ENCODE measurements at regions not wholly inside any gene's neighbourhood (a gene's known extent, or its start where the extent isn't known, plus 50 kb on each side); places are given as distances from the start of the nearest gene placed in this dataset.

DNA sequence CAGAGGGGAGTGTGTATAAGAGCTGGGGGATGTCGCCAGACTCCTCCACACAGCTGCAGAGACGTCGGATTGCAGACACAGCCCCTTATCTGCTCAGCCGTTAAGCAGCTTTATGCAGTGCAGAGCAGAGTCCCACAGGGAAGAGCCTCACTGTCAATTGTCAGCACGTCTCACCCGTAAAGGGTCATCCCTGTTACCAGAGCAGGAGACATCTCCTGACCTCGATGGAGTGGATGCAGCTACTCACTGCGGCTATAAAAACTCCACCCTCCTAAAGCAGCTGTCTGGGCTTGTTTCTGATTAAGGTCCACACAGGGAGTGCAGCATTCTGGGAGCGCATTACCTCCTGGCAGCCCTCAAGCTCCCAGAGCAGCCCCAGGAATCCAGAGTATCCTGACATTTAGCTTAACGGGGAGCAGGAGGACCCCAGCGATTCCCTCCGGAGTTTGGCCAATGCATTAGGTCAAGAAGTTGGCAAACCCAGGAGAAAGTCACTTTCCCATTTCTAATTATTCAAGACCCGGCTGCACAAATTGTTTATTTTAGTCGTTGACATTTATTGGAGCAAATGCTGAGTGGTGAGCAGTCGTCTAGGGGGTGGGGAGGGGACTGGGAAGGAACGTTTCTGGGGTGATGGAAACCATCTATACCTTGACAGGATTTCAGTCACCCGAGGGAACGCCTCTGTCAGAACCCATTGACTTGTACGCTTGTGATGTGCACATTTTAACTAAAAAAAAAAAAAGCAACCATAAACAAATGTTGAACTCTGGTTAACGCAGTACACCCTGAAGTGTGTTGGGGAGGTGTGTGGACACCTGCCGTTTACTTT, 100.0 kb upstream of the ZNF469 start:
- H4K8ac ChIP-seq (ENCODE audit: low read length): no peak overlapping the region
- peak overlapping the region; percentile 26 to 60 for H3K4ac ChIP-seq (ENCODE audit: low read depth in 1 of 2, low read length in 2 of 2)
- H3K23ac ChIP-seq (ENCODE audit: low read length in 2 of 2): no peak overlapping the region
- no peak overlapping the region for H3K27ac ChIP-seq (ENCODE audit: low read length, poor library complexity, severe bottlenecking)
- H3K4me1 ChIP-seq (ENCODE audit: control insufficient read depth, insufficient read depth, low read depth, low read length): peaks cover 2% of the 10 kb centered on the region
- H2AK5ac ChIP-seq (ENCODE audit: low read length, severe bottlenecking): no peak overlapping the region
- no peaks in the 10 kb centered on the region for H3K36me3 ChIP-seq (ENCODE audit: control insufficient read depth in 1 of 2, insufficient read depth in 2 of 2, low read depth in 1 of 2, low read length in 2 of 2)
- WGBS: 35% methylated on average over 17 of the region's 21 CpGs
- peaks cover 17% of the 10 kb centered on the region for H3K9me3 ChIP-seq (ENCODE audit: control insufficient read depth, low read length)
- peak overlapping the region in 1 of 2 experiments; percentile 20 for H2BK12ac ChIP-seq (ENCODE audit: low read length in 2 of 2)
- no peak overlapping the region for H2AFZ ChIP-seq (ENCODE audit: low read depth, low read length)
- H2BK120ac ChIP-seq (ENCODE audit: low read depth, low read length): no peak overlapping the region
- no peak overlapping the region for H3K14ac ChIP-seq (ENCODE audit: low read length in 2 of 2)
- H3K9ac ChIP-seq (ENCODE audit: low read length): peak overlapping the region; percentile 17
- no peaks in the 10 kb centered on the region for H3K79me1 ChIP-seq (replicated peaks; ENCODE audit: low read length, poor library complexity, severe bottlenecking)
- peak overlapping the region in 1 of 2 experiments; percentile 85 for H3K18ac ChIP-seq (ENCODE audit: low read depth in 1 of 2, low read length in 2 of 2)
- H4K91ac ChIP-seq (ENCODE audit: low read length): no peak overlapping the region
- H3K4me2 ChIP-seq (ENCODE audit: low read length, poor library complexity, severe bottlenecking): no peak overlapping the region
- H2BK15ac ChIP-seq (ENCODE audit: low read depth, poor library complexity, severe bottlenecking): no peak overlapping the region
- H2BK5ac ChIP-seq (ENCODE audit: low read depth, low read length, poor library complexity, severe bottlenecking): no peak overlapping the region
- H3K27me3 ChIP-seq (ENCODE audit: control insufficient read depth in 1 of 2, insufficient read depth in 1 of 2, low read length in 2 of 2): peaks cover 0 to 6% of the 10 kb centered on the region in 2 experiments
- peak; percentile 87 for DNase-seq
- no peak overlapping the region for H3K4me3 ChIP-seq (ENCODE audit: insufficient read depth in 1 of 2, low read depth in 1 of 2, low read length in 2 of 2)

DNA sequence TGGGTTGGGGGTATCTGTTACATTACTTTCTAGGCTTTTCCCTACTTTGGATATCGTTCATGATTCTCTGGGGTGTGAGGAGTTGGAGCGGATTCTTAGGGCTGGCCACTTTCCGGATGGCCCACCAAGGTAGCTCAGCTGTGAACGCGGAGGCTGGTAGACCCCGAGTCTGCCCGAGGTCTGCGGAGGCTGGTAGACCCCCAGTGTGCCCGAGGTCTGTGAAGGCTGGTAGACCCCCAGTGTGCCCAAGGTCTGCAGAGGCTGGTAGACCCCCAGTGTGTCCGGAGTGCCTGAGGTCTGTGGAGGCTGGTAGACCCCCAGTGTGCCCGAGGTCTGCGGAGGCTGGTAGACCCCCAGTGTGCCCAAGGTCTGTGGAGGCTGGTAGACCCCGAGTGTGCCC, 99.2 kb upstream of the ZNF469 start:
- Histone ChIP-seq H2BK12ac (ENCODE audit: low read length in 2 of 2) (no peak overlapping the region), H3K4ac (ENCODE audit: low read depth in 1 of 2, low read length in 2 of 2) (no peak overlapping the region), H4K91ac (ENCODE audit: low read length) (no peak overlapping the region), H3K4me1 (ENCODE audit: control insufficient read depth, insufficient read depth, low read depth, low read length) (peaks cover 2% of the 10 kb centered on the region), H2BK120ac (ENCODE audit: low read depth, low read length) (no peak overlapping the region), H3K9me3 (ENCODE audit: control insufficient read depth, low read length) (peaks cover 20% of the 10 kb centered on the region), H3K27me3 (ENCODE audit: control insufficient read depth in 1 of 2, insufficient read depth in 1 of 2, low read length in 2 of 2) (peaks cover 0 to 6% of the 10 kb centered on the region in 2 experiments), H2BK15ac (ENCODE audit: low read depth, poor library complexity, severe bottlenecking) (no peak overlapping the region), H3K23ac (ENCODE audit: low read length in 2 of 2) (no peak overlapping the region), H3K36me3 (ENCODE audit: control insufficient read depth in 1 of 2, insufficient read depth in 2 of 2, low read depth in 1 of 2, low read length in 2 of 2) (no peaks in the 10 kb centered on the region), H3K27ac (ENCODE audit: low read length, poor library complexity, severe bottlenecking) (no peak overlapping the region), H3K14ac (ENCODE audit: low read length in 2 of 2) (no peak overlapping the region), H2AFZ (ENCODE audit: low read depth, low read length) (no peak overlapping the region), H3K4me3 (ENCODE audit: insufficient read depth in 1 of 2, low read depth in 1 of 2, low read length in 2 of 2) (no peak overlapping the region), H2BK5ac (ENCODE audit: low read depth, low read length, poor library complexity, severe bottlenecking) (no peak overlapping the region), H2AK5ac (ENCODE audit: low read length, severe bottlenecking) (no peak overlapping the region), H3K18ac (ENCODE audit: low read depth in 1 of 2, low read length in 2 of 2) (no peak overlapping the region), H3K9ac (ENCODE audit: low read length) (no peak overlapping the region), H3K79me1 (replicated peaks; ENCODE audit: low read length, poor library complexity, severe bottlenecking) (no peaks in the 10 kb centered on the region), H4K8ac (ENCODE audit: low read length) (no peak overlapping the region), H3K4me2 (ENCODE audit: low read length, poor library complexity, severe bottlenecking) (no peak overlapping the region)
- 96% methylated on average over 13 of the region's 13 CpGs for WGBS
- DNase-seq: no peak

GRCh38 chr16:88284101-88284500, 98.7 kb upstream of the ZNF469 start:
- Histone ChIP-seq H3K4me3 (ENCODE audit: insufficient read depth in 1 of 2, low read depth in 1 of 2, low read length in 2 of 2) (no peak overlapping the region), H2AFZ (ENCODE audit: low read depth, low read length) (no peak overlapping the region), H4K91ac (ENCODE audit: low read length) (no peak overlapping the region), H4K8ac (ENCODE audit: low read length) (no peak overlapping the region), H2AK5ac (ENCODE audit: low read length, severe bottlenecking) (no peak overlapping the region), H3K14ac (ENCODE audit: low read length in 2 of 2) (no peak overlapping the region), H2BK12ac (ENCODE audit: low read length in 2 of 2) (no peak overlapping the region), H3K27ac (ENCODE audit: low read length, poor library complexity, severe bottlenecking) (no peak overlapping the region), H2BK120ac (ENCODE audit: low read depth, low read length) (no peak overlapping the region), H3K18ac (ENCODE audit: low read depth in 1 of 2, low read length in 2 of 2) (no peak overlapping the region), H3K79me1 (replicated peaks; ENCODE audit: low read length, poor library complexity, severe bottlenecking) (no peaks in the 10 kb centered on the region), H3K4ac (ENCODE audit: low read depth in 1 of 2, low read length in 2 of 2) (no peak overlapping the region), H3K9me3 (ENCODE audit: control insufficient read depth, low read length) (peaks cover 20% of the 10 kb centered on the region), H2BK5ac (ENCODE audit: low read depth, low read length, poor library complexity, severe bottlenecking) (no peak overlapping the region), H3K9ac (ENCODE audit: low read length) (no peak overlapping the region), H3K4me1 (ENCODE audit: control insufficient read depth, insufficient read depth, low read depth, low read length) (peaks cover 2% of the 10 kb centered on the region), H3K36me3 (ENCODE audit: control insufficient read depth in 1 of 2, insufficient read depth in 2 of 2, low read depth in 1 of 2, low read length in 2 of 2) (no peaks in the 10 kb centered on the region), H2BK15ac (ENCODE audit: low read depth, poor library complexity, severe bottlenecking) (no peak overlapping the region), H3K27me3 (ENCODE audit: control insufficient read depth in 1 of 2, insufficient read depth in 1 of 2, low read length in 2 of 2) (peaks cover 0 to 6% of the 10 kb centered on the region in 2 experiments), H3K23ac (ENCODE audit: low read length in 2 of 2) (no peak overlapping the region), H3K4me2 (ENCODE audit: low read length, poor library complexity, severe bottlenecking) (no peak overlapping the region)
- DNase-seq: no peak
- 89% methylated on average over 9 of the region's 9 CpGs for WGBS

- Histone ChIP-seq H3K9me3 (ENCODE audit: control insufficient read depth, low read length) (peaks cover 20% of the 10 kb centered on the region), H3K14ac (ENCODE audit: low read length in 2 of 2) (no peak overlapping the region), H3K4me2 (ENCODE audit: low read length, poor library complexity, severe bottlenecking) (no peak overlapping the region), H3K27me3 (ENCODE audit: control insufficient read depth in 1 of 2, insufficient read depth in 1 of 2, low read length in 2 of 2) (peaks cover 0 to 6% of the 10 kb centered on the region in 2 experiments), H3K27ac (ENCODE audit: low read length, poor library complexity, severe bottlenecking) (no peak overlapping the region), H3K4me1 (ENCODE audit: control insufficient read depth, insufficient read depth, low read depth, low read length) (peaks cover 2% of the 10 kb centered on the region), H4K8ac (ENCODE audit: low read length) (no peak overlapping the region), H4K91ac (ENCODE audit: low read length) (peak overlapping the region; percentile 23), H3K9ac (ENCODE audit: low read length) (no peak overlapping the region), H2BK12ac (ENCODE audit: low read length in 2 of 2) (no peak overlapping the region), H3K18ac (ENCODE audit: low read depth in 1 of 2, low read length in 2 of 2) (peak overlapping the region in 1 of 2 experiments; percentile 72), H3K23ac (ENCODE audit: low read length in 2 of 2) (no peak overlapping the region), H3K79me1 (replicated peaks; ENCODE audit: low read length, poor library complexity, severe bottlenecking) (no peaks in the 10 kb centered on the region), H2BK5ac (ENCODE audit: low read depth, low read length, poor library complexity, severe bottlenecking) (no peak overlapping the region), H3K4ac (ENCODE audit: low read depth in 1 of 2, low read length in 2 of 2) (peak overlapping the region in 1 of 2 experiments; percentile 58), H3K36me3 (ENCODE audit: control insufficient read depth in 1 of 2, insufficient read depth in 2 of 2, low read depth in 1 of 2, low read length in 2 of 2) (no peaks in the 10 kb centered on the region), H2BK15ac (ENCODE audit: low read depth, poor library complexity, severe bottlenecking) (no peak overlapping the region), H2BK120ac (ENCODE audit: low read depth, low read length) (no peak overlapping the region), H3K4me3 (ENCODE audit: insufficient read depth in 1 of 2, low read depth in 1 of 2, low read length in 2 of 2) (peak overlapping the region in 1 of 2 experiments; percentile 14), H2AK5ac (ENCODE audit: low read length, severe bottlenecking) (no peak overlapping the region), H2AFZ (ENCODE audit: low read depth, low read length) (no peak overlapping the region)
- WGBS: 96% methylated on average over 20 of the region's 20 CpGs
- no peak for DNase-seq
These were observed 97.9 kb upstream of the ZNF469 start for GRCh38 chr16:88284626-88285513.
